ENCODE measurements at regions not wholly inside any gene's neighbourhood (a gene's known extent, or its start where the extent isn't known, plus 50 kb on each side); places are given as distances from the start of the nearest gene placed in this dataset.

- TF ChIP-seq, protein P1, sequence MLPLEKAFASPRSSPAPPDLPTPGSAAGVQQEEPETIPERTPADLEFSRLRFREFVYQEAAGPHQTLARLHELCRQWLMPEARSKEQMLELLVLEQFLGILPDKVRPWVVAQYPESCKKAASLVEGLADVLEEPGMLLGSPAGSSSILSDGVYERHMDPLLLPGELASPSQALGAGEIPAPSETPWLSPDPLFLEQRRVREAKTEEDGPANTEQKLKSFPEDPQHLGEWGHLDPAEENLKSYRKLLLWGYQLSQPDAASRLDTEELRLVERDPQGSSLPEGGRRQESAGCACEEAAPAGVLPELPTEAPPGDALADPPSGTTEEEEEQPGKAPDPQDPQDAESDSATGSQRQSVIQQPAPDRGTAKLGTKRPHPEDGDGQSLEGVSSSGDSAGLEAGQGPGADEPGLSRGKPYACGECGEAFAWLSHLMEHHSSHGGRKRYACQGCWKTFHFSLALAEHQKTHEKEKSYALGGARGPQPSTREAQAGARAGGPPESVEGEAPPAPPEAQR (tag by site-specific recombination; IDR thresholded peaks at IDR 0.05) = no peak
- TF ChIP-seq ZNF837 (tag by site-specific recombination; IDR thresholded peaks at IDR 0.05) (no peak), ZNF37A (tag by site-specific recombination; IDR thresholded peaks at IDR 0.05) (no peak), CTCF (tag by site-specific recombination; IDR thresholded peaks at IDR 0.05) (no peak), ZEB2 (tag by site-specific recombination; IDR thresholded peaks at IDR 0.05) (no peak), ZBTB6 (tag by site-specific recombination; IDR thresholded peaks at IDR 0.05) (no peak), ZNF311 (tag by site-specific recombination; IDR thresholded peaks at IDR 0.05; ENCODE audit: borderline replicate concordance) (no peak), ZBTB7A (tag by site-specific recombination; IDR thresholded peaks at IDR 0.05; ENCODE audit: low read depth) (no peak)
Observed at GRCh38 chr11:126114486-126115126, 51.9 kb upstream of the CDON start.

All from HEK293 (cell line).